HG02840 (cell line): ENCODE measurements at regions not wholly inside any gene's neighbourhood (a gene's known extent, or its start where the extent isn't known, plus 50 kb on each side); places are given as distances from the start of the nearest gene placed in this dataset.

ENCODE experiments used
- ATAC-seq: cut with Tn5 transposase; IDR thresholded peaks from one replicate; pipeline ENCODE4 v1.9.1; 2021; ENCODE audit warnings: mild to moderate bottlenecking, moderate library complexity, moderate number of reproducible peaks; ENCODE audit not compliant: unreplicated experiment, low FRiP score

GRCh38 chr14:85198001-85198400 is 331.9 kb upstream of the FLRT2 start:
- ATAC-seq, result no peak

- ATAC-seq, result no peak
These were observed 324.1 kb upstream of the FLRT2 start for GRCh38 chr14:85205875-85206274.

- no peak for ATAC-seq
These were observed 315.5 kb upstream of the FLRT2 start for GRCh38 chr14:85214471-85214870.

- ATAC-seq, result no peak
These were observed 312.5 kb upstream of the FLRT2 start for GRCh38 chr14:85217412-85217811.

- no peak for ATAC-seq
These were observed 311.0 kb upstream of the FLRT2 start for GRCh38 chr14:85218982-85219381.

- no peak for ATAC-seq
These were observed 308.1 kb upstream of the FLRT2 start for GRCh38 chr14:85221832-85222231.

GRCh38 chr14:85222341-85222740 is 307.6 kb upstream of the FLRT2 start:
- ATAC-seq, result no peak

- no peak for ATAC-seq
These were observed 306.3 kb upstream of the FLRT2 start for GRCh38 chr14:85223667-85224066.

GRCh38 chr14:85224241-85224640 is 305.7 kb upstream of the FLRT2 start:
- ATAC-seq, result no peak

GRCh38 chr14:85233756-85234155 is 296.2 kb upstream of the FLRT2 start:
- ATAC-seq, result no peak

GRCh38 chr14:85234156-85235025 is 295.6 kb upstream of the FLRT2 start:
- no peak for ATAC-seq

- no peak for ATAC-seq
These were observed 294.1 kb upstream of the FLRT2 start for GRCh38 chr14:85235868-85236267.

- ATAC-seq, result no peak
These were observed 293.6 kb upstream of the FLRT2 start for GRCh38 chr14:85236296-85236695.

GRCh38 chr14:85239791-85240190 is 290.2 kb upstream of the FLRT2 start:
- no peak for ATAC-seq

GRCh38 chr14:85241022-85241855 is 288.7 kb upstream of the FLRT2 start:
- no peak for ATAC-seq

- ATAC-seq, result no peak
These were observed 287.3 kb upstream of the FLRT2 start for GRCh38 chr14:85242666-85243065.

- no peak for ATAC-seq
These were observed 286.6 kb upstream of the FLRT2 start for GRCh38 chr14:85243321-85243720.

GRCh38 chr14:85247071-85247470 is 282.9 kb upstream of the FLRT2 start:
- ATAC-seq, result no peak

GRCh38 chr14:85248881-85249635 is 280.9 kb upstream of the FLRT2 start:
- no peak for ATAC-seq

GRCh38 chr14:85250414-85251189 is 279.3 kb upstream of the FLRT2 start:
- no peak for ATAC-seq
